A673 (cell line): ENCODE measurements at regions not wholly inside any gene's neighbourhood (a gene's known extent, or its start where the extent isn't known, plus 50 kb on each side); places are given as distances from the start of the nearest gene placed in this dataset.

Experiments
- BruUV-seq: library from RNA; stranded (reverse); fragments of 400-500 nt; replicated peaks from 2 replicates; lab custom pipeline; 2021; lab: Mats Ljungman, UMichigan
- CTCF ChIA-PET: fragments of 300-600 bp; sonication (Branson Sonifier 250); formaldehyde crosslinking; loops from one replicate; lab custom pipeline; 2022; ENCODE audit warnings: antibody characterized with exemption; lab: Charles Lee
- POLR2A ChIA-PET: fragments of 300-600 bp; sonication (Branson Sonifier 250); formaldehyde crosslinking; loops from one replicate; lab custom pipeline; 2022; ENCODE audit warnings: antibody characterized with exemption; ENCODE audit not compliant: low non-redundant PET; lab: Charles Lee
- DNase-seq: peaks from one replicate; pipeline ENCODE4 v3.0.0-alpha.2; 2015; ENCODE audit warnings: low spot score
- H3K27ac ChIP-seq: fragments of 200-600 bp; sonication (generic); 2 replicates; pipeline ENCODE4 v1.5.1; 2016; ENCODE audit warnings: mixed run types, low read depth, mild to moderate bottlenecking, mixed read lengths, antibody characterized with exemption, low read length; ENCODE audit not compliant: poor library complexity, severe bottlenecking
- H3K27me3 ChIP-seq: fragments of 200-600 bp; sonication (generic); replicated peaks from 2 replicates; pipeline ENCODE4 v1.6.1; 2017; ENCODE audit warnings: mixed run types, low read depth, mild to moderate bottlenecking, mixed read lengths, antibody characterized with exemption, low read length; ENCODE audit not compliant: insufficient read depth, poor library complexity
- H3K36me3 ChIP-seq: fragments of 200-600 bp; sonication (generic); 2 replicates; pipeline ENCODE4 v1.6.1; 2016; ENCODE audit warnings: mixed run types, mild to moderate bottlenecking, mixed read lengths, antibody characterized with exemption, low read length; ENCODE audit not compliant: insufficient read depth, poor library complexity, severe bottlenecking
- H3K4me1 ChIP-seq: fragments of 200-600 bp; sonication (generic); 2 replicates; pipeline ENCODE4 v1.6.1; 2017; ENCODE audit warnings: mixed run types, mild to moderate bottlenecking, mixed read lengths, antibody characterized with exemption, low read length; ENCODE audit not compliant: insufficient read depth, poor library complexity, severe bottlenecking
- H3K4me3 ChIP-seq: fragments of 200-600 bp; sonication (generic); 2 replicates; pipeline ENCODE4 v1.5.1; 2016; ENCODE audit warnings: low read depth, mixed run types, mild to moderate bottlenecking, mixed read lengths, low read length; ENCODE audit not compliant: poor library complexity, severe bottlenecking
- H3K9me3 ChIP-seq: fragments of 200-600 bp; sonication (generic); 2 replicates; pipeline ENCODE4 v1.6.1; 2016; ENCODE audit warnings: mixed run types, low read depth, mild to moderate bottlenecking, mixed read lengths, antibody characterized with exemption, low read length; ENCODE audit not compliant: poor library complexity, severe bottlenecking
- CTCF ChIP-seq: fragments of 300-800, 200-600 bp; sonication (generic); conservative IDR thresholded peaks from 2 replicates; pipeline ENCODE4 v1.5.1; 2017; ENCODE audit warnings: low read depth, mild to moderate bottlenecking, antibody characterized with exemption, low read length, moderate library complexity, mixed read lengths
- EZH2 ChIP-seq: fragments of 200-600 bp; sonication (generic); IDR thresholded peaks from 2 replicates; pipeline ENCODE4 v1.6.1; 2017; ENCODE audit warnings: borderline replicate concordance, low read depth, mild to moderate bottlenecking, mixed read lengths, antibody characterized with exemption, low read length; ENCODE audit not compliant: poor library complexity, severe bottlenecking
- intact Hi-C: fragments of 100-400 bp; cut with micrococcal nuclease; formaldehyde crosslinking; loops from one replicate; pipeline ENCODE4 v1.10.0; 2022; ENCODE audit not compliant: unreplicated experiment

GRCh38 chr6:1105833-1106400 lies 206.0 kb upstream of the FOXQ1 start:
- Histone ChIP-seq H3K9me3 (no peaks in the 10 kb centered on the region), H3K4me1 (no peaks in the 10 kb centered on the region), H3K27ac (no peak overlapping the region), H3K36me3 (no peaks in the 10 kb centered on the region), H3K27me3 (peaks cover 12% of the 10 kb centered on the region), H3K4me3 (no peak overlapping the region)
- ChIA-PET POLR2A (no interaction called here), CTCF (no interaction called here)
- intact Hi-C loops, result no loop called here
- TF ChIP-seq CTCF, result no peak
- TF ChIP-seq EZH2, result no peak
- no peak for DNase-seq
- BruUV-seq, result no TSS peak

- ChIA-PET POLR2A (no interaction called here), CTCF (no interaction called here)
- Histone ChIP-seq H3K27me3 (peaks cover 18% of the 10 kb centered on the region), H3K4me3 (no peak overlapping the region), H3K4me1 (no peaks in the 10 kb centered on the region), H3K9me3 (no peaks in the 10 kb centered on the region), H3K27ac (no peak overlapping the region), H3K36me3 (no peaks in the 10 kb centered on the region)
- intact Hi-C loops, result no loop called here
- TF ChIP-seq EZH2 (no peak), CTCF (no peak)
- DNase-seq, result no peak
- BruUV-seq, result no TSS peak
These were observed 206.8 kb upstream of the FOXQ1 start for GRCh38 chr6:1104988-1105670.

- Histone ChIP-seq H3K4me3 (no peak overlapping the region), H3K36me3 (no peaks in the 10 kb centered on the region), H3K27me3 (peaks cover 25% of the 10 kb centered on the region), H3K9me3 (no peaks in the 10 kb centered on the region), H3K4me1 (no peaks in the 10 kb centered on the region), H3K27ac (no peak overlapping the region)
- ChIA-PET CTCF (no interaction called here), POLR2A (no interaction called here)
- no peak for DNase-seq
- intact Hi-C loops, result no loop called here
- no peak for TF ChIP-seq EZH2
- no TSS peak for BruUV-seq
These were observed 207.8 kb upstream of the FOXQ1 start for GRCh38 chr6:1103945-1104623.
